Liver (tissue), 8 donors: ENCODE measurements at regions not wholly inside any gene's neighbourhood (a gene's known extent, or its start where the extent isn't known, plus 50 kb on each side); places are given as distances from the start of the nearest gene placed in this dataset.

Source experiments
- DNase-seq: peaks from one replicate; pipeline ENCODE4 v3.0.0-alpha.2; 2017; ENCODE audit warnings: low spot score
- H3K27ac ChIP-seq, 2 donors: one replicate each; pipeline ENCODE4 v1.7.0; 2013; ENCODE audit warnings: inconsistent platforms in 2 of 2, low read length in 2 of 2, control low read depth in 1 of 2, low read depth in 1 of 2, mild to moderate bottlenecking in 1 of 2
- H3K27me3 ChIP-seq, 4 donors: one replicate each; pipeline versions ENCODE4 v1.6.1 to v1.7.0; 2013; ENCODE audit warnings: low read length in 3 of 4, inconsistent platforms in 1 of 4, mild to moderate bottlenecking in 1 of 4, moderate library complexity in 1 of 4; ENCODE audit not compliant: control insufficient read depth in 4 of 4, insufficient read depth in 4 of 4
- H3K36me3 ChIP-seq, 4 donors: one replicate each; pipeline versions ENCODE4 v1.6.1 to v1.7.0; 2013; ENCODE audit warnings: low read length in 3 of 4, mild to moderate bottlenecking in 3 of 4, low read depth in 1 of 4, moderate library complexity in 1 of 4; ENCODE audit not compliant: control insufficient read depth in 4 of 4, insufficient read depth in 3 of 4
- H3K4me1 ChIP-seq, 4 donors: one replicate each; pipeline versions ENCODE4 v1.6.1 to v1.7.0; 2013; ENCODE audit warnings: low read length in 3 of 4, mild to moderate bottlenecking in 3 of 4, moderate library complexity in 1 of 4; ENCODE audit not compliant: control insufficient read depth in 4 of 4, insufficient read depth in 4 of 4
- H3K4me3 ChIP-seq, 3 donors: one replicate each; pipeline versions ENCODE4 v1.6.1 to v1.7.0; 2013; ENCODE audit warnings: low read length in 3 of 3, control low read depth in 1 of 3, low read depth in 1 of 3, mild to moderate bottlenecking in 1 of 3
- H3K9ac ChIP-seq, 2 donors: one replicate each; pipeline ENCODE4 v1.7.0; 2013; ENCODE audit warnings: low read length in 2 of 2, mild to moderate bottlenecking in 2 of 2, moderate library complexity in 2 of 2, control low read depth in 1 of 2, low read depth in 1 of 2
- H3K9me3 ChIP-seq, 4 donors: one replicate each; pipeline versions ENCODE4 v1.6.1 to v1.7.0; 2013; ENCODE audit warnings: low read length in 3 of 4; ENCODE audit not compliant: control insufficient read depth in 4 of 4
- ATF3 ChIP-seq: IDR thresholded peaks from 2 replicates; pipeline ENCODE4 v1.6.1; 2016; ENCODE audit warnings: antibody characterized with exemption
- CTCF ChIP-seq: fragments of 150-350 bp; IDR thresholded peaks from 2 replicates; pipeline ENCODE4 v1.5.1; 2017; ENCODE audit warnings: improper control_type of control experiment, low read depth, low read length; ENCODE audit not compliant: missing input control
- EGR1 ChIP-seq, 2 donors: IDR thresholded peaks; 2 replicates each; pipeline ENCODE4 v1.6.1; 2016 to 2018; ENCODE audit warnings: antibody characterized with exemption in 2 of 2, low read depth in 2 of 2
- FOXA1 ChIP-seq: IDR thresholded peaks from 2 replicates; pipeline ENCODE4 v1.6.1; 2016; ENCODE audit warnings: antibody characterized with exemption
- FOXA2 ChIP-seq: IDR thresholded peaks from 2 replicates; pipeline ENCODE4 v1.6.1; 2016; ENCODE audit warnings: antibody characterized with exemption
- GABPA ChIP-seq, 2 donors: IDR thresholded peaks in 1 of 2; conservative IDR thresholded peaks in 1 of 2; 2 replicates each; pipeline ENCODE4 v1.6.1; 2016; ENCODE audit warnings: antibody characterized with exemption in 2 of 2, mild to moderate bottlenecking in 1 of 2, moderate library complexity in 1 of 2
- HNF4A ChIP-seq, 2 donors: conservative IDR thresholded peaks; 2 replicates each; pipeline ENCODE4 v1.6.1; 2016; ENCODE audit warnings: antibody characterized with exemption in 2 of 2, mild to moderate bottlenecking in 2 of 2
- HNF4G ChIP-seq: IDR thresholded peaks from 2 replicates; pipeline ENCODE4 v1.6.1; 2016; ENCODE audit warnings: antibody characterized with exemption
- JUND ChIP-seq, 2 donors: IDR thresholded peaks; 2 replicates each; pipeline ENCODE4 v1.6.1; 2016; ENCODE audit warnings: antibody characterized with exemption in 2 of 2
- NR2F2 ChIP-seq: IDR thresholded peaks from 2 replicates; pipeline ENCODE4 v1.6.1; 2016; ENCODE audit warnings: antibody characterized with exemption
- RAD21 ChIP-seq, 2 donors: IDR thresholded peaks; 2 replicates each; pipeline ENCODE4 v1.6.1; 2016; ENCODE audit warnings: antibody characterized with exemption in 2 of 2, mild to moderate bottlenecking in 2 of 2
- REST ChIP-seq: IDR thresholded peaks from 2 replicates; pipeline ENCODE4 v1.6.1; 2016; ENCODE audit warnings: antibody characterized with exemption, mild to moderate bottlenecking
- RXRA ChIP-seq, 2 donors: IDR thresholded peaks; 2 replicates each; pipeline ENCODE4 v1.6.1; 2017 to 2018; ENCODE audit warnings: antibody characterized with exemption in 2 of 2, mild to moderate bottlenecking in 1 of 2
- SP1 ChIP-seq: IDR thresholded peaks from 2 replicates; pipeline ENCODE4 v1.6.1; 2018; ENCODE audit warnings: antibody characterized with exemption, mild to moderate bottlenecking
- TAF1 ChIP-seq: conservative IDR thresholded peaks from 2 replicates; pipeline ENCODE4 v1.6.1; 2016; ENCODE audit warnings: antibody characterized with exemption, mild to moderate bottlenecking
- YY1 ChIP-seq: IDR thresholded peaks from 2 replicates; pipeline ENCODE4 v1.6.1; 2016; ENCODE audit warnings: antibody characterized with exemption, mild to moderate bottlenecking
- ZBTB33 ChIP-seq: IDR thresholded peaks from 2 replicates; pipeline ENCODE4 v1.6.1; 2016; ENCODE audit warnings: antibody characterized with exemption
- WGBS: extraction: QIAGEN DNeasy Blood & Tissue Kit; methylation state at CpG from one replicate; pipeline ENCODE4 v1.1.7; 2013; 5-methylcytosine and 5-hydroxymethylcytosine counted together
- donor health status: healthy.
- donor health status: healthy.
- donor health status: healthy.
- donor health status: healthy.
- donor health status: healthy.

GRCh38 chr5:5981562-5981961 is 396.8 kb downstream of the MED10 start:
- WGBS = 92% methylated on average over 2 of the region's 2 CpGs
- no peak overlapping the region for H3K9ac ChIP-seq
- no peak overlapping the region for H3K4me3 ChIP-seq
- TF ChIP-seq HNF4A (conservative IDR thresholded peaks at IDR 0.05) (no peak), REST (no peak), CTCF (no peak), JUND (IDR thresholded peaks at IDR 0.05) (no peak), ATF3 (no peak), HNF4G (no peak), RAD21 (IDR thresholded peaks at IDR 0.05) (no peak), ZBTB33 (no peak), TAF1 (no peak), YY1 (no peak), GABPA (IDR thresholded peaks at IDR 0.05 in 1 of 2, conservative IDR thresholded peaks at IDR 0.05 in 1 of 2) (no peak), EGR1 (IDR thresholded peaks at IDR 0.05; ENCODE audit: low read depth in 2 of 2) (no peak), RXRA (IDR thresholded peaks at IDR 0.05) (no peak), FOXA1 (no peak)
- H3K9me3 ChIP-seq = no peaks in the 10 kb centered on the region
- no peak overlapping the region for H3K27ac ChIP-seq
- no peaks in the 10 kb centered on the region for H3K36me3 ChIP-seq
- H3K27me3 ChIP-seq = no peaks in the 10 kb centered on the region
- H3K4me1 ChIP-seq = no peaks in the 10 kb centered on the region
- DNase-seq = no peak

GRCh38 chr5:5980538-5980895 is 397.8 kb downstream of the MED10 start:
- Histone ChIP-seq H3K4me1 (no peaks in the 10 kb centered on the region), H3K27me3 (peaks cover 0 to 3% (median 0%) of the 10 kb centered on the region in 4 donors), H3K27ac (no peak overlapping the region), H3K4me3 (no peak overlapping the region), H3K9ac (no peak overlapping the region), H3K9me3 (no peaks in the 10 kb centered on the region), H3K36me3 (no peaks in the 10 kb centered on the region)
- DNase-seq = no peak
- WGBS = 69% methylated on average over 4 of the region's 4 CpGs
- TF ChIP-seq TAF1 (no peak), GABPA (IDR thresholded peaks at IDR 0.05 in 1 of 2, conservative IDR thresholded peaks at IDR 0.05 in 1 of 2) (no peak), ZBTB33 (no peak), FOXA2 (no peak), NR2F2 (no peak), RXRA (IDR thresholded peaks at IDR 0.05) (no peak), JUND (IDR thresholded peaks at IDR 0.05) (no peak), REST (no peak), CTCF (no peak), SP1 (no peak)
